Mesothelial cell of epicardium (in vitro differentiated cells): ENCODE measurements at regions not wholly inside any gene's neighbourhood (a gene's known extent, or its start where the extent isn't known, plus 50 kb on each side); places are given as distances from the start of the nearest gene placed in this dataset.
"Not testable (repeated sequence)": the region's sequence is repeated elsewhere in the genome, so short reads cannot be mapped to it uniquely, and the experiment has no call there.

Source experiments
- DNase-seq, 2 experiments: peaks; one replicate each; pipeline ENCODE4 v3.0.0; 2021; ENCODE audit warnings: low spot score in 2 of 2; ENCODE audit not compliant: unreplicated experiment in 2 of 2
- H3K27ac Mint-ChIP-seq: 2 replicates; pipeline ENCODE4 v1.8.0; 2021; ENCODE audit warnings: mixed read lengths
- H3K27me3 Mint-ChIP-seq: 2 replicates; pipeline ENCODE4 v1.8.0; 2021; ENCODE audit warnings: low read depth, mixed read lengths
- H3K36me3 Mint-ChIP-seq: 2 replicates; pipeline ENCODE4 v1.8.0; 2021; ENCODE audit warnings: mixed read lengths
- H3K4me1 Mint-ChIP-seq: 2 replicates; pipeline ENCODE4 v1.8.0; 2021; ENCODE audit warnings: mixed read lengths
- H3K4me3 Mint-ChIP-seq: 2 replicates; pipeline ENCODE4 v1.8.0; 2021; ENCODE audit warnings: mild to moderate bottlenecking, moderate library complexity, mixed read lengths
- H3K9me3 Mint-ChIP-seq: 2 replicates; pipeline ENCODE4 v1.8.0; 2021; ENCODE audit warnings: mixed read lengths
- CTCF ChIP-seq: fragments of 200-600 bp; sonication (generic); IDR thresholded peaks from one replicate; pipeline ENCODE4 v1.5.0; 2021; ENCODE audit warnings: antibody characterized with exemption; ENCODE audit not compliant: unreplicated experiment

GRCh38 chr10:33055625-33056024 lies 97.6 kb upstream of the ITGB1 start:
- Mint-ChIP-seq H3K36me3 (no peaks in the 10 kb centered on the region), H3K9me3 (peaks cover 6% of the 10 kb centered on the region), H3K27me3 (no peaks in the 10 kb centered on the region), H3K4me3 (no peak overlapping the region), H3K4me1 (no peaks in the 10 kb centered on the region), H3K27ac (no peak overlapping the region)
- no peak for DNase-seq
- no peak for TF ChIP-seq CTCF

GRCh38 chr10:33052915-33053810 lies 95.1 kb upstream of the ITGB1 start:
- Mint-ChIP-seq H3K9me3 (peaks cover 3% of the 10 kb centered on the region), H3K27me3 (no peaks in the 10 kb centered on the region), H3K4me3 (no peak overlapping the region), H3K4me1 (no peaks in the 10 kb centered on the region), H3K36me3 (no peaks in the 10 kb centered on the region), H3K27ac (no peak overlapping the region)
- no peak for TF ChIP-seq CTCF
- no peak for DNase-seq

- Mint-ChIP-seq H3K27me3 (no peaks in the 10 kb centered on the region), H3K9me3 (peaks cover 3% of the 10 kb centered on the region), H3K27ac (no peak overlapping the region), H3K4me3 (no peak overlapping the region), H3K36me3 (no peaks in the 10 kb centered on the region), H3K4me1 (no peaks in the 10 kb centered on the region)
- no peak for TF ChIP-seq CTCF
- DNase-seq, result no peak
Observed at GRCh38 chr10:33052263-33052875, 94.3 kb upstream of the ITGB1 start.

- not testable (repeated sequence) for H3K27me3 Mint-ChIP-seq, H3K36me3 Mint-ChIP-seq, DNase-seq, H3K4me3 Mint-ChIP-seq, H3K27ac Mint-ChIP-seq, H3K9me3 Mint-ChIP-seq, H3K4me1 Mint-ChIP-seq
Observed at GRCh38 chr10:33049963-33050920, 92.2 kb upstream of the ITGB1 start.

- H3K4me1 Mint-ChIP-seq, result peaks cover 9% of the 10 kb centered on the region
- H3K36me3 Mint-ChIP-seq, result no peaks in the 10 kb centered on the region
- H3K27ac Mint-ChIP-seq, result no peak overlapping the region
- no peaks in the 10 kb centered on the region for H3K27me3 Mint-ChIP-seq
- peaks cover 3% of the 10 kb centered on the region for H3K9me3 Mint-ChIP-seq
- no peak for TF ChIP-seq CTCF
- no peak for DNase-seq
- no peak overlapping the region for H3K4me3 Mint-ChIP-seq
Observed at GRCh38 chr10:33048223-33048622, 90.2 kb upstream of the ITGB1 start.

GRCh38 chr10:33047655-33048054 lies 89.6 kb upstream of the ITGB1 start:
- Mint-ChIP-seq H3K4me3 (no peak overlapping the region), H3K27ac (no peak overlapping the region), H3K4me1 (peaks cover 9% of the 10 kb centered on the region), H3K36me3 (no peaks in the 10 kb centered on the region), H3K27me3 (no peaks in the 10 kb centered on the region), H3K9me3 (peaks cover 3% of the 10 kb centered on the region)
- TF ChIP-seq CTCF, result no peak
- no peak for DNase-seq
